SK-N-SH treated with all-trans-retinoic acid at 6 μM for 48 hours (cell line): ENCODE measurements at regions not wholly inside any gene's neighbourhood (a gene's known extent, or its start where the extent isn't known, plus 50 kb on each side); places are given as distances from the start of the nearest gene placed in this dataset.

Experiments
- ATAC-seq: fragments of 200-7000 bp; cut with Tn5 transposase; 3 replicates; pipeline ENCODE4 v1.9.1; 2020; ENCODE audit warnings: mild to moderate bottlenecking, moderate library complexity
- ARNTL ChIP-seq: fragments of 450-650 bp; formaldehyde crosslinking; IDR thresholded peaks from 2 replicates; pipeline ENCODE4 v1.5.0; 2020; ENCODE audit warnings: low read depth, mild to moderate bottlenecking, moderate library complexity, borderline replicate concordance
- BACH2 ChIP-seq: fragments of 250-450 bp; sonication (Bioruptor Pico); IDR thresholded peaks from 2 replicates; pipeline ENCODE4 v1.9.0; 2021; ENCODE audit warnings: mild to moderate bottlenecking, borderline replicate concordance
- CREB5 ChIP-seq: fragments of 250-450 bp; sonication (Bioruptor Pico); IDR thresholded peaks from 2 replicates; pipeline ENCODE4 v1.5.1; 2020; ENCODE audit warnings: low read depth, mild to moderate bottlenecking, moderate library complexity
- CSDC2 ChIP-seq: fragments of 250-450 bp; sonication (Bioruptor Pico); IDR thresholded peaks from 2 replicates; pipeline ENCODE4 v1.5.0; 2020; ENCODE audit warnings: mild to moderate bottlenecking, moderate library complexity
- ESRRG ChIP-seq: fragments of 250-450 bp; sonication (Bioruptor Pico); IDR thresholded peaks from 2 replicates; pipeline ENCODE4 v1.6.1; 2021; ENCODE audit warnings: mild to moderate bottlenecking
- GLIS3 ChIP-seq: fragments of 250-450 bp; sonication (Bioruptor Pico); IDR thresholded peaks from 2 replicates; pipeline ENCODE4 v1.5.0; 2020; ENCODE audit warnings: mild to moderate bottlenecking, moderate library complexity
- ISL1 ChIP-seq: fragments of 250-450 bp; sonication (Bioruptor Pico); IDR thresholded peaks from 2 replicates; pipeline ENCODE4 v2.1.2; 2022; ENCODE audit warnings: mild to moderate bottlenecking, moderate library complexity
- OSR1 ChIP-seq: fragments of 250-450 bp; sonication (Bioruptor Pico); IDR thresholded peaks from 2 replicates; pipeline ENCODE4 v1.8.0; 2022; ENCODE audit warnings: moderate library complexity, mild to moderate bottlenecking, inconsistent platforms
- POU6F1 ChIP-seq: fragments of 250-450 bp; sonication (Bioruptor Pico); IDR thresholded peaks from 2 replicates; pipeline ENCODE4 v1.8.0; 2021; ENCODE audit warnings: low read depth, mild to moderate bottlenecking, moderate library complexity, borderline replicate concordance
- PPARA ChIP-seq: fragments of 250-450 bp; sonication (Bioruptor Pico); IDR thresholded peaks from 2 replicates; pipeline ENCODE4 v1.5.0; 2020; ENCODE audit warnings: mild to moderate bottlenecking, borderline replicate concordance
- RARB ChIP-seq: fragments of 250-450 bp; sonication (Bioruptor Pico); IDR thresholded peaks from 2 replicates; pipeline ENCODE4 v1.8.0; 2021; ENCODE audit warnings: mild to moderate bottlenecking, moderate library complexity
- TOX ChIP-seq: fragments of 250-450 bp; sonication (Bioruptor Pico); IDR thresholded peaks from 2 replicates; pipeline ENCODE4 v1.8.0; 2021; ENCODE audit warnings: mild to moderate bottlenecking, moderate library complexity, borderline replicate concordance
- ZC3H10 ChIP-seq: fragments of 250-450 bp; sonication (Bioruptor Pico); IDR thresholded peaks from 2 replicates; pipeline ENCODE4 v1.5.1; 2021; ENCODE audit warnings: mild to moderate bottlenecking, moderate library complexity
- ZFP3 ChIP-seq: fragments of 250-450 bp; sonication (Bioruptor Pico); IDR thresholded peaks from 2 replicates; pipeline ENCODE4 v1.5.0; 2020; ENCODE audit warnings: mild to moderate bottlenecking, moderate library complexity
- ZFP30 ChIP-seq: fragments of 450-650 bp; formaldehyde crosslinking; IDR thresholded peaks from 2 replicates; pipeline ENCODE4 v1.5.0; 2022; ENCODE audit warnings: mild to moderate bottlenecking, moderate library complexity
- ZNF565 ChIP-seq: fragments of 450-650 bp; formaldehyde crosslinking; conservative IDR thresholded peaks from 2 replicates; pipeline ENCODE4 v1.5.0; 2020; ENCODE audit warnings: low read depth, mild to moderate bottlenecking, moderate library complexity
- ZNF70 ChIP-seq: fragments of 450-650 bp; formaldehyde crosslinking; IDR thresholded peaks from 2 replicates; pipeline ENCODE4 v1.5.0; 2020; ENCODE audit warnings: mild to moderate bottlenecking, moderate library complexity
- ZNF8 ChIP-seq: fragments of 450-650 bp; formaldehyde crosslinking; IDR thresholded peaks from 2 replicates; pipeline ENCODE4 v1.5.0; 2020; ENCODE audit warnings: mild to moderate bottlenecking, moderate library complexity
- TF ChIP-seq, protein P1 (sequence below): fragments of 250-450 bp; sonication (Bioruptor Pico); IDR thresholded peaks from 2 replicates; pipeline ENCODE4 v1.5.1; 2021; ENCODE audit warnings: mild to moderate bottlenecking, moderate library complexity
- TF ChIP-seq, protein P2 (sequence below): fragments of 250-450 bp; sonication (Bioruptor Pico); IDR thresholded peaks from 2 replicates; pipeline ENCODE4 v1.8.0; 2020; ENCODE audit warnings: mild to moderate bottlenecking, moderate library complexity, borderline replicate concordance

DNA sequence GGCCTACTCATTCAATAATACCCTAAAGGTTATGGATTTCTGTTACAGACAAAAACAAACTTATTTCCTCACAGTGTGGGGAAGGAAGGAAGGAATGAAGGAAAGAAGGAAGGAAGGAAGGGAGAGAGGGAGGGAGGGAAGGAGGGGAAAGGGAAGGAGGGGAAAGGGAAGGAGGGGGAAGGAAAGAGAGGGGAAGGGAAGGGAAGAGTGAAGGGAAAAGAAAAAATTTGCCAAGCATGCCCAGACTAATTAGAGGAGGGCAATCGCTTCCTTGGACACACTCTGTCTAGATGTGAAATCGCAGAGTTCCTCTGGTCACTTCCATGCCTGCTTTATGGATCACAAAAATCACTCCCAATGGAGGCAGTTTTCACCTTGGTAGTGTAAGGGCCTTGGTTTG, 570.1 kb upstream of the SOX9 start:
- no peak for ATAC-seq
- TF ChIP-seq TOX (CRISPR knock-in tag), result no peak
- TF ChIP-seq ZNF70 (CRISPR knock-in tag), result no peak
- no peak for TF ChIP-seq CREB5 (CRISPR knock-in tag)
- TF ChIP-seq ISL1 (CRISPR knock-in tag), result no peak
- no peak for TF ChIP-seq ARNTL (CRISPR knock-in tag)
- TF ChIP-seq, protein P1, sequence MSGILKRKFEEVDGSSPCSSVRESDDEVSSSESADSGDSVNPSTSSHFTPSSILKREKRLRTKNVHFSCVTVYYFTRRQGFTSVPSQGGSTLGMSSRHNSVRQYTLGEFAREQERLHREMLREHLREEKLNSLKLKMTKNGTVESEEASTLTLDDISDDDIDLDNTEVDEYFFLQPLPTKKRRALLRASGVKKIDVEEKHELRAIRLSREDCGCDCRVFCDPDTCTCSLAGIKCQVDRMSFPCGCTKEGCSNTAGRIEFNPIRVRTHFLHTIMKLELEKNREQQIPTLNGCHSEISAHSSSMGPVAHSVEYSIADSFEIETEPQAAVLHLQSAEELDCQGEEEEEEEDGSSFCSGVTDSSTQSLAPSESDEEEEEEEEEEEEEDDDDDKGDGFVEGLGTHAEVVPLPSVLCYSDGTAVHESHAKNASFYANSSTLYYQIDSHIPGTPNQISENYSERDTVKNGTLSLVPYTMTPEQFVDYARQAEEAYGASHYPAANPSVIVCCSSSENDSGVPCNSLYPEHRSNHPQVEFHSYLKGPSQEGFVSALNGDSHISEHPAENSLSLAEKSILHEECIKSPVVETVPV, result no peak
- TF ChIP-seq RARB (CRISPR knock-in tag), result no peak
- TF ChIP-seq ZFP3 (CRISPR knock-in tag), result no peak
- TF ChIP-seq BACH2 (CRISPR knock-in tag), result no peak
- TF ChIP-seq POU6F1 (CRISPR knock-in tag), result no peak
- TF ChIP-seq ZFP30 (CRISPR knock-in tag), result no peak
- no peak for TF ChIP-seq GLIS3
- TF ChIP-seq PPARA (CRISPR knock-in tag), result no peak

- no peak for TF ChIP-seq PPARA (CRISPR knock-in tag)
- TF ChIP-seq, protein P2, sequence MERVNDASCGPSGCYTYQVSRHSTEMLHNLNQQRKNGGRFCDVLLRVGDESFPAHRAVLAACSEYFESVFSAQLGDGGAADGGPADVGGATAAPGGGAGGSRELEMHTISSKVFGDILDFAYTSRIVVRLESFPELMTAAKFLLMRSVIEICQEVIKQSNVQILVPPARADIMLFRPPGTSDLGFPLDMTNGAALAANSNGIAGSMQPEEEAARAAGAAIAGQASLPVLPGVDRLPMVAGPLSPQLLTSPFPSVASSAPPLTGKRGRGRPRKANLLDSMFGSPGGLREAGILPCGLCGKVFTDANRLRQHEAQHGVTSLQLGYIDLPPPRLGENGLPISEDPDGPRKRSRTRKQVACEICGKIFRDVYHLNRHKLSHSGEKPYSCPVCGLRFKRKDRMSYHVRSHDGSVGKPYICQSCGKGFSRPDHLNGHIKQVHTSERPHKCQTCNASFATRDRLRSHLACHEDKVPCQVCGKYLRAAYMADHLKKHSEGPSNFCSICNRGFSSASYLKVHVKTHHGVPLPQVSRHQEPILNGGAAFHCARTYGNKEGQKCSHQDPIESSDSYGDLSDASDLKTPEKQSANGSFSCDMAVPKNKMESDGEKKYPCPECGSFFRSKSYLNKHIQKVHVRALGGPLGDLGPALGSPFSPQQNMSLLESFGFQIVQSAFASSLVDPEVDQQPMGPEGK (CRISPR knock-in tag), result no peak
- no peak for TF ChIP-seq CREB5 (CRISPR knock-in tag)
- TF ChIP-seq TOX (CRISPR knock-in tag), result no peak
These were observed 567.4 kb upstream of the SOX9 start for GRCh38 chr17:71553381-71553780.

DNA sequence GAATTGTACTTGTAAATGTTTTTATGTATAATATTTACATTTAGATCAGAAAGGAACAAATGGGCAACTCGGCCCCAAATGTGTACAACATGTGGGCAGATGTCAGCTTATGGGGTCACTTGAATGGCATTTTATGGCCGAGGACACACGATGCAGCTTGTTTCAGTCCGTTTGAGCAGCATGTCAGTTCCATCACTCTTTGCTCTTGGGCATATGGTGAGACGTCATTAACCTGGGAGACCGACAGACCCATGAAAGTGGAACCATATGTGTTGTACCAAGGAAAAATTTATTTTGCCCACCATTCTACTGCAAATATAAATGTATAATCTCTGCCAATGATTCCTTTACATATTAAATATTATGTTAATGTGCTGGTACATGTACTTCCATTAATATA, 561.9 kb upstream of the SOX9 start:
- TF ChIP-seq OSR1, result no peak
- TF ChIP-seq ESRRG, result no peak
- no peak for TF ChIP-seq ZFP30 (CRISPR knock-in tag)
- TF ChIP-seq CREB5 (CRISPR knock-in tag), result no peak
- no peak for TF ChIP-seq TOX (CRISPR knock-in tag)
- no peak for TF ChIP-seq ARNTL (CRISPR knock-in tag)
- no peak for TF ChIP-seq RARB (CRISPR knock-in tag)
- no peak for TF ChIP-seq BACH2 (CRISPR knock-in tag)
- TF ChIP-seq PPARA (CRISPR knock-in tag), result no peak
- TF ChIP-seq POU6F1 (CRISPR knock-in tag), result no peak
- no peak for TF ChIP-seq ZNF8
- TF ChIP-seq, protein P1, result no peak
- no peak for TF ChIP-seq GLIS3
- no peak for TF ChIP-seq ZC3H10 (CRISPR knock-in tag)
- no peak for TF ChIP-seq CSDC2 (CRISPR knock-in tag)
- no peak for TF ChIP-seq ZFP3 (CRISPR knock-in tag)
- TF ChIP-seq ISL1 (CRISPR knock-in tag), result no peak
- TF ChIP-seq, protein P2 (CRISPR knock-in tag), result no peak
- no peak for TF ChIP-seq ZNF70 (CRISPR knock-in tag)
- no peak for TF ChIP-seq ZNF565 (CRISPR knock-in tag)

More at GRCh38 chr17:71553381-71553780, 567.4 kb upstream of the SOX9 start:
- ATAC-seq, result no peak

More for the DNA sequence above, 561.9 kb upstream of the SOX9 start:
- no peak for ATAC-seq
